ENCODE measurements at regions not wholly inside any gene's neighbourhood (a gene's known extent, or its start where the extent isn't known, plus 50 kb on each side); places are given as distances from the start of the nearest gene placed in this dataset.

GRCh38 chr5:83406906-83407305 lies 64.6 kb upstream of the VCAN start:
- Mint-ChIP-seq H3K4me3 (no peak overlapping the region), H3K27ac (no peak overlapping the region), H3K9me3 (peaks cover 11% of the 10 kb centered on the region; the same call in 2 of the 3 replicates), H3K36me3 (ENCODE audit: low read depth) (peaks cover 10% of the 10 kb centered on the region; the same call in 2 of the 3 replicates), H3K4me1 (peaks cover 13% of the 10 kb centered on the region; the same call in 2 of the 3 replicates), H3K27me3 (ENCODE audit: insufficient read depth, low read depth, poor library complexity) (peaks cover 1% of the 10 kb centered on the region)
- Histone ChIP-seq H3K9me2 (ENCODE audit: insufficient read depth) (peaks cover 6% of the 10 kb centered on the region; the same call in 1 of the 2 replicates), H2AFZ (no peak overlapping the region), H3F3A (replicated peaks; ENCODE audit: low read depth) (no peaks in the 10 kb centered on the region), H3K4me1 (ENCODE audit: insufficient read depth) (peaks cover 11% of the 10 kb centered on the region), H3K79me2 (replicated peaks; ENCODE audit: insufficient read depth) (no peaks in the 10 kb centered on the region), H3K27me3 (ENCODE audit: insufficient read depth) (no peaks in the 10 kb centered on the region), H3K27ac (ENCODE audit: low read depth) (no peak overlapping the region), H3K4me2 (no peak overlapping the region), H4K20me1 (replicated peaks; ENCODE audit: insufficient read depth) (no peaks in the 10 kb centered on the region), H3K4me3 (no peak overlapping the region), H3K36me3 (ENCODE audit: insufficient read depth) (no peaks in the 10 kb centered on the region)
- DNase-seq (ENCODE audit: low spot score) (no peak), ATAC-seq (no peak)
- TF ChIP-seq CREB1 (CRISPR knock-in tag; IDR thresholded peaks at IDR 0.05; ENCODE audit: low read depth) (no peak), ZNF462 (CRISPR knock-in tag; IDR thresholded peaks at IDR 0.05) (no peak), ZNF331 (CRISPR knock-in tag; IDR thresholded peaks at IDR 0.05; ENCODE audit: low read depth) (no peak), JUNB (IDR thresholded peaks at IDR 0.05; ENCODE audit: unreplicated experiment) (no peak), POLR2AphosphoS5 (IDR thresholded peaks at IDR 0.05; ENCODE audit: low read depth) (no peak), EZH2phosphoT487 (IDR thresholded peaks at IDR 0.05; ENCODE audit: unreplicated experiment) (no peak), NANOG (IDR thresholded peaks at IDR 0.05; ENCODE audit: borderline replicate concordance) (no peak)
- TF ChIP-seq, protein P1, sequence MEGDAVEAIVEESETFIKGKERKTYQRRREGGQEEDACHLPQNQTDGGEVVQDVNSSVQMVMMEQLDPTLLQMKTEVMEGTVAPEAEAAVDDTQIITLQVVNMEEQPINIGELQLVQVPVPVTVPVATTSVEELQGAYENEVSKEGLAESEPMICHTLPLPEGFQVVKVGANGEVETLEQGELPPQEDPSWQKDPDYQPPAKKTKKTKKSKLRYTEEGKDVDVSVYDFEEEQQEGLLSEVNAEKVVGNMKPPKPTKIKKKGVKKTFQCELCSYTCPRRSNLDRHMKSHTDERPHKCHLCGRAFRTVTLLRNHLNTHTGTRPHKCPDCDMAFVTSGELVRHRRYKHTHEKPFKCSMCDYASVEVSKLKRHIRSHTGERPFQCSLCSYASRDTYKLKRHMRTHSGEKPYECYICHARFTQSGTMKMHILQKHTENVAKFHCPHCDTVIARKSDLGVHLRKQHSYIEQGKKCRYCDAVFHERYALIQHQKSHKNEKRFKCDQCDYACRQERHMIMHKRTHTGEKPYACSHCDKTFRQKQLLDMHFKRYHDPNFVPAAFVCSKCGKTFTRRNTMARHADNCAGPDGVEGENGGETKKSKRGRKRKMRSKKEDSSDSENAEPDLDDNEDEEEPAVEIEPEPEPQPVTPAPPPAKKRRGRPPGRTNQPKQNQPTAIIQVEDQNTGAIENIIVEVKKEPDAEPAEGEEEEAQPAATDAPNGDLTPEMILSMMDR (conservative IDR thresholded peaks at IDR 0.05; ENCODE audit: low read depth in 2 of 2) = no peak
